IMR-90 (cell line): ENCODE measurements at regions not wholly inside any gene's neighbourhood (a gene's known extent, or its start where the extent isn't known, plus 50 kb on each side); places are given as distances from the start of the nearest gene placed in this dataset.

Experiments used
- ATAC-seq: fragments of 200-7000 bp; cut with Tn5 transposase; 2 replicates; pipeline ENCODE4 v1.9.1; 2020; ENCODE audit warnings: low read depth, mild to moderate bottlenecking, moderate library complexity
- BruUV-seq: library from RNA; stranded (reverse); fragments of 400-500 nt; replicated peaks from 2 replicates; lab custom pipeline; 2021; lab: Mats Ljungman, UMichigan
- CTCF ChIA-PET: fragments of 300-600 bp; formaldehyde crosslinking; extraction: SDS; loops from one replicate; lab custom pipeline; 2021; ENCODE audit warnings: antibody characterized with exemption; lab: Yijun Ruan, JAX
- POLR2A ChIA-PET: fragments of 300-600 bp; sonication (Branson Sonifier 250); formaldehyde crosslinking; loops from one replicate; lab custom pipeline; 2022; ENCODE audit warnings: antibody characterized with exemption; ENCODE audit not compliant: unreplicated experiment; lab: Charles Lee
- DNase-seq: peaks from one replicate; pipeline ENCODE4 v3.0.0; 2013
- H2AFZ ChIP-seq: replicated peaks from 2 replicates; pipeline ENCODE3; 2013; ENCODE audit warnings: low read length, mild to moderate bottlenecking; ENCODE audit not compliant: poor library complexity
- H2AK5ac ChIP-seq: 2 replicates; pipeline ENCODE4 v1.6.1; 2013; ENCODE audit warnings: low read depth, low read length, inconsistent platforms
- H2AK9ac ChIP-seq: replicated peaks from 2 replicates; pipeline ENCODE3; 2013; ENCODE audit warnings: mild to moderate bottlenecking, low read depth, low read length, moderate library complexity; ENCODE audit not compliant: poor library complexity
- H2BK120ac ChIP-seq: 2 replicates; pipeline ENCODE4 v1.6.1; 2013; ENCODE audit warnings: low read depth, low read length, inconsistent platforms
- H2BK15ac ChIP-seq: 3 replicates; pipeline ENCODE4 v1.6.1; 2013; ENCODE audit warnings: low read depth, low read length, inconsistent platforms
- H2BK20ac ChIP-seq: 2 replicates; pipeline ENCODE4 v1.6.1; 2013; ENCODE audit warnings: low read depth, mild to moderate bottlenecking, inconsistent platforms, low read length, moderate library complexity
- H2BK5ac ChIP-seq: 2 replicates; pipeline ENCODE4 v1.6.1; 2013; ENCODE audit warnings: mild to moderate bottlenecking, low read depth, low read length, inconsistent platforms; ENCODE audit not compliant: poor library complexity, severe bottlenecking
- H3K14ac ChIP-seq: replicated peaks from 2 replicates; pipeline ENCODE4 v1.6.1; 2013; ENCODE audit warnings: low read depth, low read length, inconsistent platforms
- H3K18ac ChIP-seq: 2 replicates; pipeline ENCODE4 v1.6.1; 2013; ENCODE audit warnings: low read depth, low read length, control low read depth
- H3K23ac ChIP-seq: 2 replicates; pipeline ENCODE4 v1.6.1; 2013; ENCODE audit warnings: low read depth, low read length, inconsistent platforms
- H3K27ac ChIP-seq: 2 replicates; pipeline ENCODE4 v1.5.1; 2013; ENCODE audit warnings: mild to moderate bottlenecking, control low read depth, low read length; ENCODE audit not compliant: insufficient read depth
- H3K27me3 ChIP-seq: 2 replicates; pipeline ENCODE4 v1.6.1; 2013; ENCODE audit warnings: low read length; ENCODE audit not compliant: control insufficient read depth, insufficient read depth
- H3K36me3 ChIP-seq: 2 replicates; pipeline ENCODE4 v1.6.1; 2013; ENCODE audit warnings: low read length, mixed read lengths; ENCODE audit not compliant: control insufficient read depth, insufficient read depth
- H3K4ac ChIP-seq: 2 replicates; pipeline ENCODE4 v1.6.1; 2013; ENCODE audit warnings: low read depth, low read length, inconsistent platforms
- H3K4me1 ChIP-seq: 2 replicates; pipeline ENCODE4 v1.6.1; 2013; ENCODE audit warnings: low read length, mixed read lengths; ENCODE audit not compliant: control insufficient read depth, insufficient read depth
- H3K4me2 ChIP-seq: 2 replicates; pipeline ENCODE4 v1.6.1; 2013; ENCODE audit warnings: low read depth, mild to moderate bottlenecking, control low read depth, low read length, moderate library complexity
- H3K4me3 ChIP-seq: 2 replicates; pipeline ENCODE4 v1.5.1; 2013; ENCODE audit warnings: low read depth, mild to moderate bottlenecking, control low read depth, low read length, moderate library complexity; ENCODE audit not compliant: insufficient read depth
- H3K56ac ChIP-seq: 2 replicates; pipeline ENCODE4 v1.6.1; 2013; ENCODE audit warnings: low read length, inconsistent platforms; ENCODE audit not compliant: insufficient read depth; ENCODE audit errors: extremely low read depth
- H3K79me1 ChIP-seq, 2 experiments: 2 replicates each; pipeline ENCODE4 v1.6.1; 2013; ENCODE audit warnings: low read length in 2 of 2, inconsistent platforms in 1 of 2, low read depth in 1 of 2
- H3K9ac ChIP-seq: 2 replicates; pipeline ENCODE4 v1.6.1; 2013; ENCODE audit warnings: low read depth, low read length, control low read depth
- H3K9me1 ChIP-seq: 2 replicates; pipeline ENCODE4 v1.6.1; 2013; ENCODE audit warnings: low read length, inconsistent platforms; ENCODE audit not compliant: insufficient read depth
- H3K9me3 ChIP-seq: 2 replicates; pipeline ENCODE4 v1.6.1; 2013; ENCODE audit warnings: low read length; ENCODE audit not compliant: control insufficient read depth, insufficient read depth
- H4K20me1 ChIP-seq: 2 replicates; pipeline ENCODE4 v1.6.1; 2013; ENCODE audit warnings: low read length, inconsistent platforms; ENCODE audit not compliant: insufficient read depth
- H4K5ac ChIP-seq: 2 replicates; pipeline ENCODE4 v1.6.1; 2013; ENCODE audit warnings: mild to moderate bottlenecking, low read depth, low read length, control low read depth
- H4K8ac ChIP-seq, 2 experiments: 2 replicates each; pipeline ENCODE4 v1.6.1; 2013; ENCODE audit warnings: low read depth in 2 of 2, low read length in 2 of 2, control low read depth in 1 of 2, inconsistent platforms in 1 of 2
- H4K91ac ChIP-seq: 2 replicates; pipeline ENCODE4 v1.6.1; 2013; ENCODE audit warnings: low read depth, low read length, inconsistent platforms; ENCODE audit not compliant: insufficient read depth
- BHLHE40 ChIP-seq: fragments of 150-350 bp; IDR thresholded peaks from 2 replicates; pipeline ENCODE4 v1.6.1; 2016; ENCODE audit warnings: mild to moderate bottlenecking, low read depth, low read length
- CEBPB ChIP-seq: IDR thresholded peaks from 2 replicates; pipeline ENCODE4 v1.6.1; 2012; ENCODE audit warnings: low read depth, low read length, improper control_type of control experiment
- CHD1 ChIP-seq: IDR thresholded peaks from 2 replicates; pipeline ENCODE4 v1.6.1; 2012; ENCODE audit warnings: low read depth, low read length, improper control_type of control experiment
- FOS ChIP-seq: fragments of 150-350 bp; IDR thresholded peaks from 2 replicates; pipeline ENCODE4 v1.6.1; 2016; ENCODE audit warnings: low read depth, low read length
- MAFK ChIP-seq: IDR thresholded peaks from 2 replicates; pipeline ENCODE4 v1.6.1; 2012; ENCODE audit warnings: low read depth, low read length, improper control_type of control experiment
- MAZ ChIP-seq: IDR thresholded peaks from 2 replicates; pipeline ENCODE4 v1.6.1; 2012; ENCODE audit warnings: low read depth, mild to moderate bottlenecking, low read length, improper control_type of control experiment, moderate library complexity, borderline replicate concordance
- MXI1 ChIP-seq: IDR thresholded peaks from 2 replicates; pipeline ENCODE4 v1.6.1; 2012; ENCODE audit warnings: low read depth, mild to moderate bottlenecking, low read length, moderate library complexity, borderline replicate concordance
- NFE2L2 ChIP-seq: fragments of 150-350 bp; IDR thresholded peaks from 2 replicates; pipeline ENCODE4 v1.6.1; 2016; ENCODE audit warnings: low read depth, mild to moderate bottlenecking, low read length
- POLR2A ChIP-seq: IDR thresholded peaks from 2 replicates; pipeline ENCODE4 v1.6.1; 2012; ENCODE audit warnings: mild to moderate bottlenecking, low read depth, low read length
- RAD21 ChIP-seq: IDR thresholded peaks from 2 replicates; pipeline ENCODE4 v1.6.1; 2012; ENCODE audit warnings: low read length, improper control_type of control experiment
- RCOR1 ChIP-seq: IDR thresholded peaks from 2 replicates; pipeline ENCODE4 v1.6.1; 2012; ENCODE audit warnings: mild to moderate bottlenecking, low read length, improper control_type of control experiment; ENCODE audit not compliant: insufficient replicate concordance
- RFX5 ChIP-seq: IDR thresholded peaks from 2 replicates; pipeline ENCODE4 v1.8.0; 2012; ENCODE audit warnings: low read depth, mild to moderate bottlenecking, low read length, moderate library complexity
- SMC3 ChIP-seq: fragments of 150-350 bp; IDR thresholded peaks from 2 replicates; pipeline ENCODE4 v1.6.1; 2016; ENCODE audit warnings: low read depth, mild to moderate bottlenecking, antibody characterized with exemption, low read length, moderate library complexity
- WGBS, 2 experiments: methylation state at CpG; one replicate each; pipeline versions ENCODE4 v1.1.5 to v1.1.7; 2013; ENCODE audit warnings: missing lambda C conversion rate in 2 of 2; ENCODE audit not compliant: insufficient read length in 1 of 2; ENCODE audit errors: extremely low coverage in 2 of 2; 5-methylcytosine and 5-hydroxymethylcytosine counted together
- dilution Hi-C: fragments of 300-500 bp; cut with HindIII; formaldehyde crosslinking; loops from one replicate; pipeline ENCODE4 v1.14.3; 2018; ENCODE audit warnings: low sequenced_read_pairs; ENCODE audit not compliant: unreplicated experiment
- in situ Hi-C: fragments of 300-500 bp; cut with MboI; formaldehyde crosslinking; loops from 3 replicates; pipeline ENCODE4 v1.14.3; 2019; ENCODE audit warnings: low sequenced_read_pairs, inconsistent platforms, mixed read lengths
- intact Hi-C: fragments of 100-400 bp; cut with micrococcal nuclease; formaldehyde crosslinking; loops from 2 replicates; pipeline ENCODE4 v1.10.0; 2022
- TF ChIP-seq, protein P1 (sequence below): fragments of 150-350 bp; IDR thresholded peaks from 2 replicates; pipeline ENCODE4 v1.6.1; 2016; ENCODE audit warnings: low read depth, mild to moderate bottlenecking, low read length, moderate library complexity, borderline replicate concordance
- TF ChIP-seq, protein P2 (sequence below): fragments of 150-350 bp; IDR thresholded peaks from 2 replicates; pipeline ENCODE4 v1.6.1; 2017; ENCODE audit warnings: mild to moderate bottlenecking, antibody characterized with exemption, low read length, low read depth
- TF ChIP-seq, protein P3 (sequence below): conservative IDR thresholded peaks from 2 replicates; pipeline ENCODE4 v1.5.1; 2012; ENCODE audit warnings: mild to moderate bottlenecking, low read depth, low read length, improper control_type of control experiment

DNA sequence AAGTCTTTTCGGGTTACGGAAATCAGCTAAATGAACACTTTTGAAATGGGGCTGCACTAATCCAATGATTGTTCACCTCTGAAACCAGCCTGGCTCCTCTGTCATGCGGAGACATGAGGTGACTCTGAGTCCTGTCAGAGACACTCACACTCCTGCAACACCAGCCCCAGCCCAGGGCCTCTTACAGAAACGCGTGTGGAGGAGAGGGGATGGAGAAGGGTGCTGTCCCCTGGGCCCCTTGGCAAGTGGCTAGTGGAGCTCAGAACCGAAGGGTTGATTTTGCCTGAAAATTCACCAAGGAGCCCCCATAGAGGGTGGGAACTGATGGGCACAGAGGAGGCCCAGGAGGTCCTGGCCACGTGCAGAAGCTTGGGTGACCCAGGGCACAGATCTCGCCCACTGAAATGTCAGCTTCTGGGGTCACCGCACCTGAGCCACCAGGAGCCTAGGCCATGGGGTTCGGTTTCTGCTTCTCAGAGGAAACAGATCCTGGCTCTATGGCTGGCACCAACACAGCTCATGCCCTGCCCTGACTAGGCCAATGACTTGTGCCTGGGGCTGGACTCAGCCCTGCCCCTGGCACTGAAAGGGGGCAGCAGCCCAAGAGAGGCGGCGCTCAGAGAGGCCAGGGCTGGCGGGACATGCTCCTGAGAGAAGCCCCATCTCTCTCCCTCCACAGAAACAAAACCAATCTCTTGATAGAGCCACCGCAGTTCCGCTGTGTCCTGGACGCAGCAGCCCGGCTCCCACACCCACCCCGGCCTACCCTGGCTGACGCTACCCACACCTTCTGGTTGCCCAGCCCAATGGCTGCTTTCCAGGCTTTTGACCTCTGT is 144.7 kb downstream of the ERMARD start:
- H4K5ac ChIP-seq: no peak overlapping the region
- H3K4me3 ChIP-seq: no peak overlapping the region
- intact Hi-C loops: no loop called here
- ATAC-seq (no peak), DNase-seq (no peak)
- no peak overlapping the region for H2BK5ac ChIP-seq
- no peaks in the 10 kb centered on the region for H4K20me1 ChIP-seq
- no peak overlapping the region for H3K18ac ChIP-seq
- H2BK15ac ChIP-seq: no peak overlapping the region
- POLR2A ChIA-PET: no interaction called here
- H3K36me3 ChIP-seq: no peaks in the 10 kb centered on the region
- no peak overlapping the region for H3K27ac ChIP-seq
- H3K56ac ChIP-seq: no peak overlapping the region
- no peak overlapping the region for H2AK9ac ChIP-seq
- no peaks in the 10 kb centered on the region for H3K27me3 ChIP-seq
- H3K4ac ChIP-seq: no peak overlapping the region
- whole genome bisulfite sequencing, 2 experiments: 82% methylated on average over 4 of the region's 19 CpGs; no CpG with 5 or more reads in 1 of the 2 experiments
- H4K8ac ChIP-seq: no peak overlapping the region
- H3K14ac ChIP-seq: no peak overlapping the region
- TF ChIP-seq, protein P1, sequence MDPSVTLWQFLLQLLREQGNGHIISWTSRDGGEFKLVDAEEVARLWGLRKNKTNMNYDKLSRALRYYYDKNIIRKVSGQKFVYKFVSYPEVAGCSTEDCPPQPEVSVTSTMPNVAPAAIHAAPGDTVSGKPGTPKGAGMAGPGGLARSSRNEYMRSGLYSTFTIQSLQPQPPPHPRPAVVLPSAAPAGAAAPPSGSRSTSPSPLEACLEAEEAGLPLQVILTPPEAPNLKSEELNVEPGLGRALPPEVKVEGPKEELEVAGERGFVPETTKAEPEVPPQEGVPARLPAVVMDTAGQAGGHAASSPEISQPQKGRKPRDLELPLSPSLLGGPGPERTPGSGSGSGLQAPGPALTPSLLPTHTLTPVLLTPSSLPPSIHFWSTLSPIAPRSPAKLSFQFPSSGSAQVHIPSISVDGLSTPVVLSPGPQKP: no peak
- TF ChIP-seq MAZ (no peak), CEBPB (no peak), POLR2A (no peak), RCOR1 (no peak), SMC3 (no peak), CHD1 (no peak), MAFK (no peak), FOS (no peak), NFE2L2 (no peak), MXI1 (no peak), RAD21 (no peak), RFX5 (no peak), BHLHE40 (no peak)
- TF ChIP-seq, protein P2, sequence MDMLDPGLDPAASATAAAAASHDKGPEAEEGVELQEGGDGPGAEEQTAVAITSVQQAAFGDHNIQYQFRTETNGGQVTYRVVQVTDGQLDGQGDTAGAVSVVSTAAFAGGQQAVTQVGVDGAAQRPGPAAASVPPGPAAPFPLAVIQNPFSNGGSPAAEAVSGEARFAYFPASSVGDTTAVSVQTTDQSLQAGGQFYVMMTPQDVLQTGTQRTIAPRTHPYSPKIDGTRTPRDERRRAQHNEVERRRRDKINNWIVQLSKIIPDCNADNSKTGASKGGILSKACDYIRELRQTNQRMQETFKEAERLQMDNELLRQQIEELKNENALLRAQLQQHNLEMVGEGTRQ: no peak
- TF ChIP-seq, protein P3, sequence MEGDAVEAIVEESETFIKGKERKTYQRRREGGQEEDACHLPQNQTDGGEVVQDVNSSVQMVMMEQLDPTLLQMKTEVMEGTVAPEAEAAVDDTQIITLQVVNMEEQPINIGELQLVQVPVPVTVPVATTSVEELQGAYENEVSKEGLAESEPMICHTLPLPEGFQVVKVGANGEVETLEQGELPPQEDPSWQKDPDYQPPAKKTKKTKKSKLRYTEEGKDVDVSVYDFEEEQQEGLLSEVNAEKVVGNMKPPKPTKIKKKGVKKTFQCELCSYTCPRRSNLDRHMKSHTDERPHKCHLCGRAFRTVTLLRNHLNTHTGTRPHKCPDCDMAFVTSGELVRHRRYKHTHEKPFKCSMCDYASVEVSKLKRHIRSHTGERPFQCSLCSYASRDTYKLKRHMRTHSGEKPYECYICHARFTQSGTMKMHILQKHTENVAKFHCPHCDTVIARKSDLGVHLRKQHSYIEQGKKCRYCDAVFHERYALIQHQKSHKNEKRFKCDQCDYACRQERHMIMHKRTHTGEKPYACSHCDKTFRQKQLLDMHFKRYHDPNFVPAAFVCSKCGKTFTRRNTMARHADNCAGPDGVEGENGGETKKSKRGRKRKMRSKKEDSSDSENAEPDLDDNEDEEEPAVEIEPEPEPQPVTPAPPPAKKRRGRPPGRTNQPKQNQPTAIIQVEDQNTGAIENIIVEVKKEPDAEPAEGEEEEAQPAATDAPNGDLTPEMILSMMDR: no peak
- no peaks in the 10 kb centered on the region for H3K79me1 ChIP-seq
- no peak overlapping the region for H3K4me2 ChIP-seq
- H2BK120ac ChIP-seq: no peak overlapping the region
- no peak overlapping the region for H4K91ac ChIP-seq
- CTCF ChIA-PET: no interaction called here
- no peaks in the 10 kb centered on the region for H3K4me1 ChIP-seq
- no TSS peak for BruUV-seq
- H3K9ac ChIP-seq: no peak overlapping the region
- dilution Hi-C loops: no loop called here
- H2BK20ac ChIP-seq: no peak overlapping the region
- peaks cover 46% of the 10 kb centered on the region for H3K9me3 ChIP-seq
- H2AFZ ChIP-seq: no peak overlapping the region
- in situ Hi-C loops: no loop called here
- H3K9me1 ChIP-seq: no peaks in the 10 kb centered on the region
- H2AK5ac ChIP-seq: no peak overlapping the region
- no peak overlapping the region for H3K23ac ChIP-seq
